ENCODE measurements at regions not wholly inside any gene's neighbourhood (a gene's known extent, or its start where the extent isn't known, plus 50 kb on each side); places are given as distances from the start of the nearest gene placed in this dataset.

- no peaks in the 10 kb centered on the region for H3K36me3 ChIP-seq (ENCODE audit: control insufficient read depth in 1 of 2, insufficient read depth in 2 of 2, low read length in 2 of 2)
- no peak overlapping the region for H3K4me2 ChIP-seq (ENCODE audit: low read length)
- H3K9me3 ChIP-seq (ENCODE audit: control insufficient read depth in 1 of 2, insufficient read depth in 1 of 2, low read depth in 1 of 2, low read length in 2 of 2), result no peaks in the 10 kb centered on the region
- no peaks in the 10 kb centered on the region for H3K79me2 ChIP-seq (ENCODE audit: insufficient read depth, low read length)
- POLR2A ChIA-PET, result no interaction called here
- TF ChIP-seq POLR2AphosphoS5 (IDR thresholded peaks at IDR 0.05; ENCODE audit: low read depth, low read length), result no peak
- TF ChIP-seq EZH2phosphoT487 (IDR thresholded peaks at IDR 0.05; ENCODE audit: borderline replicate concordance), result no peak
- TF ChIP-seq SIN3A (IDR thresholded peaks at IDR 0.05; ENCODE audit: low read depth), result no peak
- BruUV-seq (replicated peaks), result no TSS peak
- RAD21 ChIA-PET (ENCODE audit: low non-redundant PET in 1 of 2, low total read pairs in 2 of 2, uncharacterized antibody in 2 of 2, unreplicated experiment in 2 of 2), result no interaction called here
- ATAC-seq, result no peak
- H3K9ac ChIP-seq (ENCODE audit: low read length), result no peak overlapping the region
- H3K4me3 ChIP-seq (replicated peaks in 1 of 2; ENCODE audit: low read depth in 1 of 2, low read length in 2 of 2), result no peak overlapping the region
- H3K4me1 ChIP-seq (ENCODE audit: control insufficient read depth in 1 of 2, insufficient read depth in 2 of 2, low read length in 2 of 2), result no peaks in the 10 kb centered on the region
- H2AFZ ChIP-seq (ENCODE audit: low read depth, low read length, poor library complexity, severe bottlenecking), result no peak overlapping the region
- DNase-seq (ENCODE audit: low read depth, low spot score), result no peak
- intact Hi-C loops (cut with micrococcal nuclease), result no loop called here
- no peaks in the 10 kb centered on the region for H4K20me1 ChIP-seq (ENCODE audit: insufficient read depth)
- H3K27me3 ChIP-seq (ENCODE audit: insufficient read depth, low read length), result no peaks in the 10 kb centered on the region
- H3K9me2 ChIP-seq (ENCODE audit: insufficient read depth), result no peaks in the 10 kb centered on the region
- CTCF ChIA-PET, result no interaction called here
- no peak overlapping the region for H3K27ac ChIP-seq (ENCODE audit: low read depth, low read length)
These were observed 91.5 kb upstream of the VASH1 start for GRCh38 chr14:76669770-76670169.

- H3K4me1 ChIP-seq (ENCODE audit: control insufficient read depth in 1 of 2, insufficient read depth in 2 of 2, low read length in 2 of 2), result no peaks in the 10 kb centered on the region
- H3K36me3 ChIP-seq (ENCODE audit: control insufficient read depth in 1 of 2, insufficient read depth in 2 of 2, low read length in 2 of 2), result no peaks in the 10 kb centered on the region
- no peak overlapping the region for H3K9ac ChIP-seq (ENCODE audit: low read length)
- POLR2A ChIA-PET, result no interaction called here
- H3K27me3 ChIP-seq (ENCODE audit: insufficient read depth, low read length), result no peaks in the 10 kb centered on the region
- no peak overlapping the region for H3K27ac ChIP-seq (ENCODE audit: low read depth, low read length)
- H3K79me2 ChIP-seq (ENCODE audit: insufficient read depth, low read length), result no peaks in the 10 kb centered on the region
- no peaks in the 10 kb centered on the region for H3K9me3 ChIP-seq (ENCODE audit: control insufficient read depth in 1 of 2, insufficient read depth in 1 of 2, low read depth in 1 of 2, low read length in 2 of 2)
- TF ChIP-seq EGR1 (IDR thresholded peaks at IDR 0.05; ENCODE audit: low read depth), result no peak
- CTCF ChIA-PET, result no interaction called here
- H3K4me3 ChIP-seq (replicated peaks in 1 of 2; ENCODE audit: low read depth in 1 of 2, low read length in 2 of 2), result no peak overlapping the region
- no peaks in the 10 kb centered on the region for H4K20me1 ChIP-seq (ENCODE audit: insufficient read depth)
- H3K4me2 ChIP-seq (ENCODE audit: low read length), result no peak overlapping the region
- BruUV-seq (replicated peaks), result no TSS peak
- ATAC-seq (no peak), DNase-seq (ENCODE audit: low read depth, low spot score) (no peak)
- intact Hi-C loops (cut with micrococcal nuclease), result no loop called here
- H3K9me2 ChIP-seq (ENCODE audit: insufficient read depth), result no peaks in the 10 kb centered on the region
- no peak overlapping the region for H2AFZ ChIP-seq (ENCODE audit: low read depth, low read length, poor library complexity, severe bottlenecking)
- RAD21 ChIA-PET (ENCODE audit: low non-redundant PET in 1 of 2, low total read pairs in 2 of 2, uncharacterized antibody in 2 of 2, unreplicated experiment in 2 of 2), result no interaction called here
These were observed 89.1 kb upstream of the VASH1 start for GRCh38 chr14:76672123-76672522.

- ATAC-seq (no peak), DNase-seq (ENCODE audit: low read depth, low spot score) (no peak)
- Histone ChIP-seq H3K9me2 (ENCODE audit: insufficient read depth) (no peaks in the 10 kb centered on the region), H3K27ac (ENCODE audit: low read depth, low read length) (no peak overlapping the region), H3K4me3 (replicated peaks in 1 of 2; ENCODE audit: low read depth in 1 of 2, low read length in 2 of 2) (no peak overlapping the region), H2AFZ (ENCODE audit: low read depth, low read length, poor library complexity, severe bottlenecking) (no peak overlapping the region), H3K9me3 (ENCODE audit: control insufficient read depth in 1 of 2, insufficient read depth in 1 of 2, low read depth in 1 of 2, low read length in 2 of 2) (no peaks in the 10 kb centered on the region), H3K4me1 (ENCODE audit: control insufficient read depth in 1 of 2, insufficient read depth in 2 of 2, low read length in 2 of 2) (no peaks in the 10 kb centered on the region), H3K27me3 (ENCODE audit: insufficient read depth, low read length) (no peaks in the 10 kb centered on the region), H4K20me1 (ENCODE audit: insufficient read depth) (no peaks in the 10 kb centered on the region), H3K9ac (ENCODE audit: low read length) (no peak overlapping the region), H3K4me2 (ENCODE audit: low read length) (no peak overlapping the region), H3K36me3 (ENCODE audit: control insufficient read depth in 1 of 2, insufficient read depth in 2 of 2, low read length in 2 of 2) (no peaks in the 10 kb centered on the region), H3K79me2 (ENCODE audit: insufficient read depth, low read length) (no peaks in the 10 kb centered on the region)
- RAD21 ChIA-PET (ENCODE audit: low non-redundant PET in 1 of 2, low total read pairs in 2 of 2, uncharacterized antibody in 2 of 2, unreplicated experiment in 2 of 2), result no interaction called here
- POLR2A ChIA-PET, result no interaction called here
- no TSS peak for BruUV-seq (replicated peaks)
- CTCF ChIA-PET, result no interaction called here
- intact Hi-C loops (cut with micrococcal nuclease), result no loop called here
- TF ChIP-seq, protein P1, sequence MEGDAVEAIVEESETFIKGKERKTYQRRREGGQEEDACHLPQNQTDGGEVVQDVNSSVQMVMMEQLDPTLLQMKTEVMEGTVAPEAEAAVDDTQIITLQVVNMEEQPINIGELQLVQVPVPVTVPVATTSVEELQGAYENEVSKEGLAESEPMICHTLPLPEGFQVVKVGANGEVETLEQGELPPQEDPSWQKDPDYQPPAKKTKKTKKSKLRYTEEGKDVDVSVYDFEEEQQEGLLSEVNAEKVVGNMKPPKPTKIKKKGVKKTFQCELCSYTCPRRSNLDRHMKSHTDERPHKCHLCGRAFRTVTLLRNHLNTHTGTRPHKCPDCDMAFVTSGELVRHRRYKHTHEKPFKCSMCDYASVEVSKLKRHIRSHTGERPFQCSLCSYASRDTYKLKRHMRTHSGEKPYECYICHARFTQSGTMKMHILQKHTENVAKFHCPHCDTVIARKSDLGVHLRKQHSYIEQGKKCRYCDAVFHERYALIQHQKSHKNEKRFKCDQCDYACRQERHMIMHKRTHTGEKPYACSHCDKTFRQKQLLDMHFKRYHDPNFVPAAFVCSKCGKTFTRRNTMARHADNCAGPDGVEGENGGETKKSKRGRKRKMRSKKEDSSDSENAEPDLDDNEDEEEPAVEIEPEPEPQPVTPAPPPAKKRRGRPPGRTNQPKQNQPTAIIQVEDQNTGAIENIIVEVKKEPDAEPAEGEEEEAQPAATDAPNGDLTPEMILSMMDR (IDR thresholded peaks at IDR 0.05 in 2 of 3, conservative IDR thresholded peaks at IDR 0.05 in 1 of 3; ENCODE audit: borderline replicate concordance in 1 of 3, insufficient read depth in 1 of 3, low read depth in 2 of 3, low read length in 2 of 3), result no peak
- TF ChIP-seq, protein P2, sequence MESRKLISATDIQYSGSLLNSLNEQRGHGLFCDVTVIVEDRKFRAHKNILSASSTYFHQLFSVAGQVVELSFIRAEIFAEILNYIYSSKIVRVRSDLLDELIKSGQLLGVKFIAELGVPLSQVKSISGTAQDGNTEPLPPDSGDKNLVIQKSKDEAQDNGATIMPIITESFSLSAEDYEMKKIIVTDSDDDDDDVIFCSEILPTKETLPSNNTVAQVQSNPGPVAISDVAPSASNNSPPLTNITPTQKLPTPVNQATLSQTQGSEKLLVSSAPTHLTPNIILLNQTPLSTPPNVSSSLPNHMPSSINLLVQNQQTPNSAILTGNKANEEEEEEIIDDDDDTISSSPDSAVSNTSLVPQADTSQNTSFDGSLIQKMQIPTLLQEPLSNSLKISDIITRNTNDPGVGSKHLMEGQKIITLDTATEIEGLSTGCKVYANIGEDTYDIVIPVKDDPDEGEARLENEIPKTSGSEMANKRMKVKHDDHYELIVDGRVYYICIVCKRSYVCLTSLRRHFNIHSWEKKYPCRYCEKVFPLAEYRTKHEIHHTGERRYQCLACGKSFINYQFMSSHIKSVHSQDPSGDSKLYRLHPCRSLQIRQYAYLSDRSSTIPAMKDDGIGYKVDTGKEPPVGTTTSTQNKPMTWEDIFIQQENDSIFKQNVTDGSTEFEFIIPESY (IDR thresholded peaks at IDR 0.05; ENCODE audit: extremely low read depth, insufficient replicate concordance, low read length), result no peak
- TF ChIP-seq CEBPB (IDR thresholded peaks at IDR 0.05; ENCODE audit: low read depth) (no peak), EZH2phosphoT487 (IDR thresholded peaks at IDR 0.05; ENCODE audit: borderline replicate concordance) (no peak), ZNF274 (IDR thresholded peaks at IDR 0.05; ENCODE audit: low read depth, low read length) (no peak), MAX (IDR thresholded peaks at IDR 0.05) (no peak), FOSL1 (IDR thresholded peaks at IDR 0.05; ENCODE audit: low read depth) (no peak), RAD21 (IDR thresholded peaks at IDR 0.05; ENCODE audit: low read depth) (no peak), SIN3A (IDR thresholded peaks at IDR 0.05; ENCODE audit: low read depth) (no peak)
These were observed 88.0 kb upstream of the VASH1 start for GRCh38 chr14:76673261-76673660.
